ENCODE measurements at regions not wholly inside any gene's neighbourhood (a gene's known extent, or its start where the extent isn't known, plus 50 kb on each side); places are given as distances from the start of the nearest gene placed in this dataset.
A peak's percentile ranks its signal among the peaks of the same experiment; 100 is the strongest.

DNA sequence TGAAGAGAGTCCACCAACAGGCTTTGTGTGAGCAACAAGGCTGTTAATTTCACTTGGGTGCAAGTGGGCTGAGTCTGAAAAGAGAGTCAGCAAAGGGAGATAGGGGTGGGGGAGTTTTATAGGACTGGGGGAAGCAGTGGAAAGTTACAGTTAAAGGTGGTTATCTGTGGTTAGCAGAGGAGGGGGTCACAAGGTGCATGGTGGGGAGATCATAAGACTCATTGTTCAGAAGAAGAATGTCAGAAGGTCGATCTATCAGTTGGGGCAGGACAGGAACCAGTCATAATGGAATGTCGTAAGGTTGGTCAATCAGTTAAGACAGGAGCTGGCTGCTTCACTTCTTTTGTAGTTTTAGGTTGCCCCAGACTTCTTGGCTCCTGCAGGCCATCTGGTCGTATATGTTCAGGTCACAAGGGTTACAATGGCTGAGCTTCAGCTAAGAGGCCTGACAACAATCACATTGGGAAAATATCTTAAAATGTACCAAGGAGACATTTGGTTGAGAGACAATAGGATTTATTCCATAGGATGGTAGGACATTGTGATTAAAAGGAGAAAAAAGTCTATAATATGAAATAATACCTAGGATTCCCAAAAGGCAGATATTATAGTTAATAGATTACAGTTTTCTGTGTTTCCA lies 356.4 kb downstream of the ANKRD7 start:
- DNase-seq (ENCODE audit: low read depth), result no peak
- H3K4me3 ChIP-seq (ENCODE audit: low read length), result no peak overlapping the region
- no peak for TF ChIP-seq CTCF (conservative IDR thresholded peaks at IDR 0.05; ENCODE audit: low read depth, low read length)

- no peak for DNase-seq (ENCODE audit: low read depth)
- no peak overlapping the region for H3K4me3 ChIP-seq (ENCODE audit: low read length)
- TF ChIP-seq CTCF (conservative IDR thresholded peaks at IDR 0.05; ENCODE audit: low read depth, low read length), result no peak
Measured at GRCh38 chr7:118583641-118584040, 359.1 kb downstream of the ANKRD7 start.

GRCh38 chr7:118586248-118586647 lies 361.7 kb downstream of the ANKRD7 start:
- H3K4me3 ChIP-seq (ENCODE audit: low read length), result no peak overlapping the region
- no peak for TF ChIP-seq CTCF (conservative IDR thresholded peaks at IDR 0.05; ENCODE audit: low read depth, low read length)
- no peak for DNase-seq (ENCODE audit: low read depth)

- no peak overlapping the region for H3K4me3 ChIP-seq (ENCODE audit: low read length)
- TF ChIP-seq CTCF (conservative IDR thresholded peaks at IDR 0.05; ENCODE audit: low read depth, low read length), result peak; percentile 48
- no peak for DNase-seq (ENCODE audit: low read depth)
Measured at GRCh38 chr7:118590107-118590506, 365.6 kb downstream of the ANKRD7 start.

GRCh38 chr7:118602090-118602489 lies 377.6 kb downstream of the ANKRD7 start:
- no peak for TF ChIP-seq CTCF (conservative IDR thresholded peaks at IDR 0.05; ENCODE audit: low read depth, low read length)

GRCh38 chr7:118606602-118607001 lies 382.1 kb downstream of the ANKRD7 start:
- H3K4me3 ChIP-seq (ENCODE audit: low read length), result no peak overlapping the region
- no peak for TF ChIP-seq CTCF (conservative IDR thresholded peaks at IDR 0.05; ENCODE audit: low read depth, low read length)
- DNase-seq (ENCODE audit: low read depth), result no peak

More at GRCh38 chr7:118602090-118602489, 377.6 kb downstream of the ANKRD7 start:
- H3K4me3 ChIP-seq (ENCODE audit: low read length), result no peak overlapping the region
- DNase-seq (ENCODE audit: low read depth), result no peak

- no peak for DNase-seq (ENCODE audit: low read depth)
- no peak for TF ChIP-seq CTCF (conservative IDR thresholded peaks at IDR 0.05; ENCODE audit: low read depth, low read length)
- H3K4me3 ChIP-seq (ENCODE audit: low read length), result no peak overlapping the region
Measured at GRCh38 chr7:118609207-118609606, 384.7 kb downstream of the ANKRD7 start.

Data from retinal pigment epithelial cell (primary cell).